HepG2 (cell line): ENCODE measurements at regions not wholly inside any gene's neighbourhood (a gene's known extent, or its start where the extent isn't known, plus 50 kb on each side); places are given as distances from the start of the nearest gene placed in this dataset.

Source experiments
- ARHGAP35 ChIP-seq: sonication (generic); formaldehyde crosslinking; IDR thresholded peaks from 2 replicates; pipeline ENCODE4 v1.9.0; 2022; ENCODE audit warnings: mild to moderate bottlenecking, inconsistent platforms, moderate library complexity, missing genetic modification reagents, borderline replicate concordance
- ARID3A ChIP-seq: IDR thresholded peaks from 2 replicates; pipeline ENCODE4 v1.6.1; 2012; ENCODE audit warnings: low read depth, low read length, improper control_type of control experiment
- CREB1 ChIP-seq, 2 experiments: fragments of 450-650 bp in 1 of 2; IDR thresholded peaks; 2 replicates each; pipeline ENCODE4 v1.6.1; 2016 to 2017; ENCODE audit warnings: control low read depth in 1 of 2, mild to moderate bottlenecking in 1 of 2, missing compliant biosample characterization in 1 of 2, missing genetic modification characterization in 1 of 2
- DPF2 ChIP-seq: sonication (generic); formaldehyde crosslinking; IDR thresholded peaks from 2 replicates; pipeline ENCODE4 v1.4.0; 2020; ENCODE audit warnings: mild to moderate bottlenecking, low read depth, missing genetic modification reagents, borderline replicate concordance
- SPEN ChIP-seq: sonication (generic); formaldehyde crosslinking; IDR thresholded peaks from 2 replicates; pipeline ENCODE4 v1.5.1; 2020; ENCODE audit warnings: low read depth, mild to moderate bottlenecking, missing genetic modification reagents
- SRSF9 ChIP-seq: fragments of 200-400 bp; formaldehyde crosslinking; IDR thresholded peaks from 2 replicates; pipeline ENCODE4 v1.6.1; 2018; ENCODE audit warnings: borderline replicate concordance, mild to moderate bottlenecking, low read depth, low read length; ENCODE audit not compliant: insufficient read depth, poor library complexity, severe bottlenecking
- ZNF597 ChIP-seq: sonication (generic); formaldehyde crosslinking; IDR thresholded peaks from 2 replicates; pipeline ENCODE4 v1.5.0; 2020; ENCODE audit warnings: missing genetic modification reagents

- TF ChIP-seq ZNF597 (CRISPR knock-in tag) (no peak), ARHGAP35 (CRISPR knock-in tag) (no peak), DPF2 (CRISPR knock-in tag) (no peak), ARID3A (no peak), CREB1 (IDR thresholded peaks at IDR 0.05) (no peak), CREB1 (CRISPR knock-in tag; IDR thresholded peaks at IDR 0.05) (no peak), SPEN (no peak), SRSF9 (no peak)
Measured at GRCh38 chr3:144948711-144949110, 977.1 kb downstream of the DIPK2A start.
